Astrocyte of the spinal cord (primary cell): ENCODE measurements at regions not wholly inside any gene's neighbourhood (a gene's known extent, or its start where the extent isn't known, plus 50 kb on each side); places are given as distances from the start of the nearest gene placed in this dataset.
"Not testable (repeated sequence)": the region's sequence is repeated elsewhere in the genome, so short reads cannot be mapped to it uniquely, and the experiment has no call there.

ENCODE experiments used
- DNase-seq: peaks from one replicate; pipeline ENCODE4 v3.0.0; 2011; ENCODE audit warnings: low read depth, low spot score
- H3K4me3 ChIP-seq: 2 replicates; pipeline ENCODE4 v1.5.1; 2011; ENCODE audit warnings: low read depth, mild to moderate bottlenecking, low read length, moderate library complexity
- in situ Hi-C: cut with HindIII; loops from 2 replicates; pipeline ENCODE4 v1.10.0; 2017; ENCODE audit warnings: low sequenced_read_pairs
- TF ChIP-seq, protein P1 (sequence below): IDR thresholded peaks from 2 replicates; pipeline ENCODE4 v1.5.1; 2012; ENCODE audit warnings: low read depth, mild to moderate bottlenecking, low read length, inconsistent platforms

- H3K4me3 ChIP-seq: no peak overlapping the region
- DNase-seq: no peak
- TF ChIP-seq, protein P1, sequence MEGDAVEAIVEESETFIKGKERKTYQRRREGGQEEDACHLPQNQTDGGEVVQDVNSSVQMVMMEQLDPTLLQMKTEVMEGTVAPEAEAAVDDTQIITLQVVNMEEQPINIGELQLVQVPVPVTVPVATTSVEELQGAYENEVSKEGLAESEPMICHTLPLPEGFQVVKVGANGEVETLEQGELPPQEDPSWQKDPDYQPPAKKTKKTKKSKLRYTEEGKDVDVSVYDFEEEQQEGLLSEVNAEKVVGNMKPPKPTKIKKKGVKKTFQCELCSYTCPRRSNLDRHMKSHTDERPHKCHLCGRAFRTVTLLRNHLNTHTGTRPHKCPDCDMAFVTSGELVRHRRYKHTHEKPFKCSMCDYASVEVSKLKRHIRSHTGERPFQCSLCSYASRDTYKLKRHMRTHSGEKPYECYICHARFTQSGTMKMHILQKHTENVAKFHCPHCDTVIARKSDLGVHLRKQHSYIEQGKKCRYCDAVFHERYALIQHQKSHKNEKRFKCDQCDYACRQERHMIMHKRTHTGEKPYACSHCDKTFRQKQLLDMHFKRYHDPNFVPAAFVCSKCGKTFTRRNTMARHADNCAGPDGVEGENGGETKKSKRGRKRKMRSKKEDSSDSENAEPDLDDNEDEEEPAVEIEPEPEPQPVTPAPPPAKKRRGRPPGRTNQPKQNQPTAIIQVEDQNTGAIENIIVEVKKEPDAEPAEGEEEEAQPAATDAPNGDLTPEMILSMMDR: no peak
- in situ Hi-C loops: no loop called here
These were observed 123.9 kb downstream of the NAA11 start for GRCh38 chr4:79201971-79202370.

GRCh38 chr4:79199743-79200142 is 126.1 kb downstream of the NAA11 start:
- DNase-seq: no peak
- TF ChIP-seq, protein P1: no peak
- no peak overlapping the region for H3K4me3 ChIP-seq
- in situ Hi-C loops: no loop called here

DNA sequence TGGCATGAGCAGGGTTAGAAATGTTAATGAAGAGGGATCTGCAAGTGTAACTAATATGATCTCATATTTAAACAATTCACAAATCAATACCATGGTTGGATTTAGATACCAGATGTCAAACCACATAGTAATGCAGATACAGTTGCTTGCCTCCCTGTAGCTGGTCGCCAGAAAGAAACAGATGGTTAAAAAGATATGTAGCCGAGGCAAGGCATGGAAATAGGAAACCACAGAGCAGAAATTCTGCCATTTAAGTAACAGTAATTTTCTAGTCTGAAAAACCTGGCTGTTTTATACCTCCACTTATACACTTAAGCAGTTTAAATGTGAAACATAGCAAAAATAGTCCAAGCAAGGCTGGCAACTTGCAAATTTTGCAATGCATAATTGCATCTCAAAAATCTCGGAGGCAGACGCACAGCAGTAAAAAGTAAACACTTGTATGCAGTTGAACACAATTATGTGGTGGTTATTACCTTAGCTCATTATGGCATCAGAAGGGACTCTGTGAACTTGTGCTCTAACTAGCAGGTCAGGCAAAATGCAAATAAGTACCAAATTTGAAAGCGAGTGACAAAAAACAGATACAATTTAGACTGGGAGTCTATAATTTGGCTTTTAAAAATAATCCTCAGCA is 126.8 kb downstream of the NAA11 start:
- peak; percentile 15 for DNase-seq
- in situ Hi-C loops: no loop called here
- TF ChIP-seq, protein P1: no peak
- H3K4me3 ChIP-seq: no peak overlapping the region

GRCh38 chr4:79197275-79198009 is 128.4 kb downstream of the NAA11 start:
- H3K4me3 ChIP-seq: no peak overlapping the region
- TF ChIP-seq, protein P1: no peak
- no peak for DNase-seq
- in situ Hi-C loops: no loop called here

GRCh38 chr4:79191292-79191691 is 134.6 kb downstream of the NAA11 start:
- DNase-seq, in situ Hi-C loops: not testable (repeated sequence)

DNA sequence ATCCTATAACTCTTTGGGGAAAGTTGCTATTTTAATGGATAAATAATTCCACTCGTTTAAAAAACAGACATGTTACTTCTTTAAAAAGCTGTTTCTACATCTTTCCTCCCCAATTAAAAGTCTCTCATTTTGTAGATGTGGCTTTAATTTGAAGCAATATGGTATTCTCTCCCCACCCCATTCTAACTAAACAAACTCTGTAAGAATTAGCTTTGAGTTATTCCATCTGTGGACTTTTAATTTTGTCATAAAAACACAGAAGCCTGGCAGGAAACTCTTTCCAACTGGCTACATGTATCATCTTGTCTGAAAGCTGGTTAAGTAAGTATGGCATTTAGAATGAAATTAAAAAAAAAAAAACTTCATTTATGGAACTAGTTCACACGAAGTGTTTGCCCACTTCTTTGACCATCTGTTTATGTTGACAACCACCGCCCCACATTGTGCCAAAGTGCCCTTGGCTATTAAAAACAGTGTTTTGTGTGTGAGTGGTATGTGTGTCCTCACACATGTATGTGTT is 140.3 kb downstream of the NAA11 start:
- TF ChIP-seq, protein P1: no peak
- in situ Hi-C loops: no loop called here
- DNase-seq: no peak

More at GRCh38 chr4:79191292-79191691, 134.6 kb downstream of the NAA11 start:
- H3K4me3 ChIP-seq: not testable (repeated sequence)

GRCh38 chr4:79184476-79184875 is 141.4 kb downstream of the NAA11 start:
- in situ Hi-C loops: no loop called here
- no peak for DNase-seq
- TF ChIP-seq, protein P1: no peak
- no peak overlapping the region for H3K4me3 ChIP-seq

More for the DNA sequence above, 140.3 kb downstream of the NAA11 start:
- no peak overlapping the region for H3K4me3 ChIP-seq
